GM13977 (cell line): ENCODE measurements at regions not wholly inside any gene's neighbourhood (a gene's known extent, or its start where the extent isn't known, plus 50 kb on each side); places are given as distances from the start of the nearest gene placed in this dataset.

Experiments
- DNase-seq: peaks from one replicate; pipeline ENCODE4 v3.0.0; 2012; ENCODE audit warnings: low spot score
- CTCF ChIP-seq: IDR thresholded peaks from 2 replicates; pipeline ENCODE4 v1.5.1; 2012; ENCODE audit warnings: mild to moderate bottlenecking, control low read depth; ENCODE audit not compliant: insufficient read depth; ENCODE audit errors: extremely low read depth, missing control alignments
- in situ Hi-C: fragments of 300-500 bp; cut with MboI; formaldehyde crosslinking; loops from one replicate; pipeline ENCODE4 v1.12.0; 2022; ENCODE audit warnings: low sequenced_read_pairs, low pct_unique_long_range_greater_than_20kb, mixed read lengths, inconsistent platforms; ENCODE audit not compliant: unreplicated experiment

- no peak for DNase-seq
- in situ Hi-C loops = no loop called here
- TF ChIP-seq CTCF = no peak
These were observed 179.4 kb upstream of the DPH6 start for GRCh38 chr15:35725353-35725752.

GRCh38 chr15:35727627-35728026 lies 181.7 kb upstream of the DPH6 start:
- no peak for DNase-seq
- TF ChIP-seq CTCF = no peak
- in situ Hi-C loops = no loop called here

- in situ Hi-C loops = no loop called here
- no peak for TF ChIP-seq CTCF
- DNase-seq = no peak
These were observed 182.4 kb upstream of the DPH6 start for GRCh38 chr15:35728219-35728940.

- no peak for DNase-seq
These were observed 190.2 kb upstream of the DPH6 start for GRCh38 chr15:35736150-35736549.

GRCh38 chr15:35737441-35737840 lies 191.5 kb upstream of the DPH6 start:
- DNase-seq = no peak
- in situ Hi-C loops = no loop called here

More at GRCh38 chr15:35736150-35736549, 190.2 kb upstream of the DPH6 start:
- TF ChIP-seq CTCF = no peak
- in situ Hi-C loops = no loop called here

GRCh38 chr15:35738370-35738769 lies 192.4 kb upstream of the DPH6 start:
- in situ Hi-C loops = no loop called here
- TF ChIP-seq CTCF = no peak
- DNase-seq = no peak

More at GRCh38 chr15:35737441-35737840, 191.5 kb upstream of the DPH6 start:
- no peak for TF ChIP-seq CTCF
